Sigmoid colon (tissue), 4 donors: ENCODE measurements at regions not wholly inside any gene's neighbourhood (a gene's known extent, or its start where the extent isn't known, plus 50 kb on each side); places are given as distances from the start of the nearest gene placed in this dataset.

Experiments
- POLR2A ChIP-seq, 2 donors: fragments of 450-650 bp; IDR thresholded peaks; one replicate each; pipeline ENCODE4 v1.6.1; 2016; ENCODE audit warnings: antibody characterized with exemption in 2 of 2, mild to moderate bottlenecking in 2 of 2, moderate library complexity in 2 of 2
- POLR2AphosphoS5 ChIP-seq, 4 donors: sonication (generic); formaldehyde crosslinking; IDR thresholded peaks; one replicate each; pipeline ENCODE4 v1.6.1; 2017; ENCODE audit warnings: antibody characterized with exemption in 4 of 4
- TF ChIP-seq, protein P1 (sequence below), 4 experiments: fragments of 450-650 bp in 3 of 4; fragments of 200-600 bp in 1 of 4; IDR thresholded peaks; one replicate each; pipeline ENCODE4 v1.5.1; 2016 to 2019; ENCODE audit warnings: antibody characterized with exemption in 4 of 4, mild to moderate bottlenecking in 3 of 4, moderate library complexity in 2 of 4

DNA sequence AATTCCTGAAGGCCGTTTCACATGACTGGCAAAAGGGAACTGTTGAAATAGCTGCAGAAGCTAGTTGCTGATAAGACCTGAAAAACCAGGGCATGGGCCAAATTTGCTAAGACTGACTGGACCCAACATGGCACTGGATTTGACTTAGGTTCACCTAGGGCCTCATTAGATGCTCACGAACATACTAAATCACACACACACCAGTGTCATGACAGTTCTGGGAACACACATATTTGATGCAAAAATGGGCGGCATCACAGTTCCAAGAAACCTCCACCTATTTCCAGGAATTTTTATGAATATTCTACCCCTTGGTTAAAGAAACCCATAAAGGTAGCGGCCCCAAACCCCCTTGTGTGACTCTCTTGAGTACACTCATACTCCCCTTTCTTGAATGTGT is 99.6 kb upstream of the OBI1 start:
- TF ChIP-seq POLR2AphosphoS5 (IDR thresholded peaks at IDR 0.05) = no peak
- TF ChIP-seq, protein P1, sequence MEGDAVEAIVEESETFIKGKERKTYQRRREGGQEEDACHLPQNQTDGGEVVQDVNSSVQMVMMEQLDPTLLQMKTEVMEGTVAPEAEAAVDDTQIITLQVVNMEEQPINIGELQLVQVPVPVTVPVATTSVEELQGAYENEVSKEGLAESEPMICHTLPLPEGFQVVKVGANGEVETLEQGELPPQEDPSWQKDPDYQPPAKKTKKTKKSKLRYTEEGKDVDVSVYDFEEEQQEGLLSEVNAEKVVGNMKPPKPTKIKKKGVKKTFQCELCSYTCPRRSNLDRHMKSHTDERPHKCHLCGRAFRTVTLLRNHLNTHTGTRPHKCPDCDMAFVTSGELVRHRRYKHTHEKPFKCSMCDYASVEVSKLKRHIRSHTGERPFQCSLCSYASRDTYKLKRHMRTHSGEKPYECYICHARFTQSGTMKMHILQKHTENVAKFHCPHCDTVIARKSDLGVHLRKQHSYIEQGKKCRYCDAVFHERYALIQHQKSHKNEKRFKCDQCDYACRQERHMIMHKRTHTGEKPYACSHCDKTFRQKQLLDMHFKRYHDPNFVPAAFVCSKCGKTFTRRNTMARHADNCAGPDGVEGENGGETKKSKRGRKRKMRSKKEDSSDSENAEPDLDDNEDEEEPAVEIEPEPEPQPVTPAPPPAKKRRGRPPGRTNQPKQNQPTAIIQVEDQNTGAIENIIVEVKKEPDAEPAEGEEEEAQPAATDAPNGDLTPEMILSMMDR (IDR thresholded peaks at IDR 0.05) = no peak
- no peak for TF ChIP-seq POLR2A (IDR thresholded peaks at IDR 0.05)
